LNCaP clone FGC (cell line): ENCODE measurements at regions not wholly inside any gene's neighbourhood (a gene's known extent, or its start where the extent isn't known, plus 50 kb on each side); places are given as distances from the start of the nearest gene placed in this dataset.
"Not testable (repeated sequence)": the region's sequence is repeated elsewhere in the genome, so short reads cannot be mapped to it uniquely, and the experiment has no call there.

Experiments used
- DNase-seq: peaks from one replicate; pipeline ENCODE4 v3.0.0-alpha.2; 2011; ENCODE audit warnings: low read depth
- H3K4me3 ChIP-seq: 2 replicates; pipeline ENCODE4 v1.5.1; 2011; ENCODE audit warnings: mild to moderate bottlenecking, low read depth, low read length, control low read depth
- TF ChIP-seq, protein P1 (sequence below): IDR thresholded peaks from 2 replicates; pipeline ENCODE4 v1.5.1; 2012; ENCODE audit warnings: mild to moderate bottlenecking; ENCODE audit not compliant: control insufficient read depth, insufficient read depth; ENCODE audit errors: extremely low read depth

DNA sequence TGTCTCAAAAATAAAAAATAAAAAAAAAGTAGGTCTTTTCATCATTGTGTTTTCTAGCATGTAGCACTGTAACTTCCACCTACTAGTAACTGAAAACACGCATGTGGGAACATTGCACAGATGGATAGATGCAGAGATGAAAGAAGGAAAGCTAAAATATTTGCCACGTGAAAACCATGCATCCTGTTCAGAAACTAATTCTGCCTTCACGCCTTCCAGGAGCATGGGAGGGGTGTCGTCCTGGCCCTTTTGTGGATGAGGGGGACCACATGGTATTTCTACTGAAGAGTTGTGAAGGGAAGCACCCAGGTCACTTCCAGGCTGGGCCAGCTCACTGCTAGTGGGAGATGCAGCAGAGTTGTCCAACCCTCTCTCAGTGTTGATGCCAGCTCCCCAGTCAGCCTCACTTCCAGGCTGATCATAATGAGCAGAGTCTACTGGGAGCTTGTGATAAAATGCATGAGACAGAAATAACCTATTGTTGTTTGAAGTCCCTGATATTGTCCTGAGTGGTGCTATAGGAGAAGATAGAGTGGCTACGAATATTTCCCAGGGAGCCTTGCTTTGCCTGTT, 287.1 kb upstream of the CELF2 start:
- no peak for DNase-seq
- H3K4me3 ChIP-seq: no peak overlapping the region
- TF ChIP-seq, protein P1, sequence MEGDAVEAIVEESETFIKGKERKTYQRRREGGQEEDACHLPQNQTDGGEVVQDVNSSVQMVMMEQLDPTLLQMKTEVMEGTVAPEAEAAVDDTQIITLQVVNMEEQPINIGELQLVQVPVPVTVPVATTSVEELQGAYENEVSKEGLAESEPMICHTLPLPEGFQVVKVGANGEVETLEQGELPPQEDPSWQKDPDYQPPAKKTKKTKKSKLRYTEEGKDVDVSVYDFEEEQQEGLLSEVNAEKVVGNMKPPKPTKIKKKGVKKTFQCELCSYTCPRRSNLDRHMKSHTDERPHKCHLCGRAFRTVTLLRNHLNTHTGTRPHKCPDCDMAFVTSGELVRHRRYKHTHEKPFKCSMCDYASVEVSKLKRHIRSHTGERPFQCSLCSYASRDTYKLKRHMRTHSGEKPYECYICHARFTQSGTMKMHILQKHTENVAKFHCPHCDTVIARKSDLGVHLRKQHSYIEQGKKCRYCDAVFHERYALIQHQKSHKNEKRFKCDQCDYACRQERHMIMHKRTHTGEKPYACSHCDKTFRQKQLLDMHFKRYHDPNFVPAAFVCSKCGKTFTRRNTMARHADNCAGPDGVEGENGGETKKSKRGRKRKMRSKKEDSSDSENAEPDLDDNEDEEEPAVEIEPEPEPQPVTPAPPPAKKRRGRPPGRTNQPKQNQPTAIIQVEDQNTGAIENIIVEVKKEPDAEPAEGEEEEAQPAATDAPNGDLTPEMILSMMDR: no peak

DNA sequence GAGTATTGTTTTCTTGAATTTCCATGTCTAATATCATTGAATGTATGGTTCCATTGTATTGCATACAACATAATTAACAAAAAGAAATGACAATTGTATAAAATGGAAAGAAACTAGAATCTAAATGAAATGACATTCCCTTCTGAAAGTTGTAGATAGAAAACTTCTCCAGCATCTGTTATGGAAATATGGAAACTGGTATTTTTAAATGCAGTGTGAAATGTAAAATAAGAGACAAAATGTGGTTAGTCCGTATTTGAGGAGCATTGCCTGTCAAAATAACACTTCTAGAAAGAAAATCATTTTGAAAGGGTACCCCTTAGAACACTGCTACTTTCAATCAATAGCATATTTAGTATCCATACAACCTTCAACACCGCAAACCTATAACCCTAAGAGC, 286.3 kb upstream of the CELF2 start:
- no peak overlapping the region for H3K4me3 ChIP-seq
- TF ChIP-seq, protein P1: no peak
- no peak for DNase-seq

DNA sequence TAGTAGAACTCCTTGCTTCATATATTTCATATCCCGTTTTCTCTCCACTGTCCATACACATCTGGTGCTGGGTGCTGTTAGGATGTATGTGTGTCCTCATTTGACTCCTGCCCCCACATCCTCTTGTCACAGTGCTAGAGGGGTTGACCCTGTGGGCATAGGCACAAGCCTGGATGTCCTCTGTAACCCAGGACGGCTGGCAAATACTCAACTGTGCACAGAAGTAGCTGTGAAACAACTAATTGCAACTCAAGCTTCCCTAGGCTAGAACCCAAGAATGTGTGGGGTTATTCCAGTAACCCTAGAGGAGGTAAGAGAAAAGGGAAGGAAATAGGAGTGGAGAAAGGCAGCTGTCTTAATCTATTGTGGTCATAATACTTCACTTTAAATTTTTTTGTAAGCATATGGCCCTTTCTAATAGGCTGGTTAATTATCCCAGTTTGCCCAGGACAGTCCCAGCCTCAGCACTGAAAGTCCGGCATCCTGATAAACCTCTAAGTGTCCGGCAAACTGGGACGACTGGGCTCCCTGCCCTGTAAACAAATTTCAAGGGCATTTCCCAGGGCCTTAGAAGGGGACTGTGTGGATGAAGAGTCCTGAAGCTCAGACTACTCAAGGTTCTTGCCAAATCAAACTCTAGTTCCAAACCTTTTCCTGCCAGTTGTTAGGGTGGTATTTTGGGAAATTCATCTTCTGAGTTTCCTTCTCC, 283.2 kb upstream of the CELF2 start:
- TF ChIP-seq, protein P1: no peak
- no peak overlapping the region for H3K4me3 ChIP-seq
- DNase-seq: no peak

DNA sequence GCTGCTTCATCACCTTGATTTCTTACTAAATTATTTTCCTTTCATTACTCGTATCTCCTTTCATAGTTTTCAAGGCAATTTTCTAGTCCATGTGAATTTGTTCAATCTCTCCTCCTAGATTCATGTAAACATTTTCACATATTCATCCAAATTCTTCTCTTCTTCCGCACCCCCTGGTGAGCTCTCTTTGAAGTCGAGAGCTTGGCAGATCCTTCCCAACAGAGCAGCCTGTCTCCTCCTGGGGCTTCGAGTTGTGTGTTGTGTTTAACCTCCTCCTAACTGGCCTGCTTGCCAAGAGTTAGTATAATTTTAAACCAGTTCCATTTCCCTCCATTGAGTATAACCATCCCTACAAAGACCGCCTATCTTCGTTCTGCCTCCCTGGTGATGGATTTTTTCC, 272.4 kb upstream of the CELF2 start:
- TF ChIP-seq, protein P1: no peak
- H3K4me3 ChIP-seq: no peak overlapping the region
- DNase-seq: no peak

DNA sequence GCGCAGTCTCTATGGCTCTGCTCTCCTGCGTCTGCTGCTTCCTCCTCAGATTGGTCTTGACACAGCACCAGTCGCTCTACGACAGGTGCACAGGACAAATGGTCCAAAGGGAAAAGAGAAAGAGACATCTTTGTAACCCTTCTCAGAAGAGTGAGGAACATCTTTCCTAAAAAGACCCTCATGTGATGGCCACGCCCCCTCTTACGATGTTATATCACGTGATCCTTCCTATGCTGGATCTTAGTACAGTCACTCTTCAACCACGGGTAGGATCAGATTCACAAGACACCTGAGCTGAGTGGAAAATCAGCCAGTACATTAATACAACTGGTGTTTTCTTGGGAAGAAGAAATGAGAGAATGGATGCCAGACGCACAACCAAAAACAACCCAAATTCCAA, 262.2 kb upstream of the CELF2 start:
- H3K4me3 ChIP-seq: no peak overlapping the region
- TF ChIP-seq, protein P1: no peak

DNA sequence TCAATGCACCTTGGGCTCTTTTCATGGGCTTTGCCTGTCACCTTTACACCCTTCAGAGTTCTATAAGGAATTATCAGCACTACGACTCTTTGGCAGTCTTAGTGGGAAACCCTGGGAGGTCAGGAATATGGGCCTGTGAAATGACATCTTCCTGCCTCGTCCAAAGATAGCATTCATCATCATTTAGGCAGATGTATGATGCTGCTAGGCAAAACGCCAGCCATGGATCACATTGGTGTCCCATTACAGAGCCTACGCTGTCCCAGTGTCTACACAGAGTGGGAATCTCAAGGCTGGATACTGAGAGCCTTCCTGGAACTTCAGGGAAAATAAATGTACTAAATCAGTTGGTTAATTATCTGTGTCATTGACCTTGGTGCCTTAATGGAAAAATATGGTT, 259.4 kb upstream of the CELF2 start:
- DNase-seq: no peak
- no peak overlapping the region for H3K4me3 ChIP-seq
- TF ChIP-seq, protein P1: no peak

More for the DNA sequence above, 262.2 kb upstream of the CELF2 start:
- DNase-seq: no peak

DNA sequence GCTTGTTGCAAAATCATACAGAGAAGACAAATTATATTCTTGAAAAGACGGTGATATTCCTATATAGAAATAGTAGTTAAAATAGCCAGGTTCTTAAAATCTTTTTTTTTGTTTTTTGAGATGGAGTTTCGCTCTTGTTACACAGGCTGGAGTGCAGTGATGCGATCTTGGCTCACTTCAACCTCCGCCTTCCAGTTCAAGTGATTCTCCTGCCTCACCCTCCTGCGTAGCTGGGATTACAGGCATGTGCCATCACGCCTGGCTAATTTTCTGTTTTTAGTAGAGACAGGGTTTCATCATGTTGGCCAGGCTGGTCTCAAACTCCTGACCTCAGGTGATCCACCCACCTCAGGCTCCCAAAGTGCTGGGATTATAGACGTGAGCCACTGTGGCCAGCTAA, 257.9 kb upstream of the CELF2 start:
- not testable (repeated sequence) for DNase-seq, H3K4me3 ChIP-seq
